22Rv1 (cell line): ENCODE measurements at regions not wholly inside any gene's neighbourhood (a gene's known extent, or its start where the extent isn't known, plus 50 kb on each side); places are given as distances from the start of the nearest gene placed in this dataset.

ENCODE experiments used
- ZFX ChIP-seq: fragments of 450-650 bp; IDR thresholded peaks from 2 replicates; pipeline ENCODE4 v1.6.1; 2017; ENCODE audit warnings: antibody characterized with exemption, borderline replicate concordance
- TF ChIP-seq, protein P1 (sequence below): fragments of 450-650 bp; IDR thresholded peaks from 2 replicates; pipeline ENCODE4 v1.5.1; 2017; ENCODE audit warnings: mild to moderate bottlenecking

- TF ChIP-seq, protein P1, sequence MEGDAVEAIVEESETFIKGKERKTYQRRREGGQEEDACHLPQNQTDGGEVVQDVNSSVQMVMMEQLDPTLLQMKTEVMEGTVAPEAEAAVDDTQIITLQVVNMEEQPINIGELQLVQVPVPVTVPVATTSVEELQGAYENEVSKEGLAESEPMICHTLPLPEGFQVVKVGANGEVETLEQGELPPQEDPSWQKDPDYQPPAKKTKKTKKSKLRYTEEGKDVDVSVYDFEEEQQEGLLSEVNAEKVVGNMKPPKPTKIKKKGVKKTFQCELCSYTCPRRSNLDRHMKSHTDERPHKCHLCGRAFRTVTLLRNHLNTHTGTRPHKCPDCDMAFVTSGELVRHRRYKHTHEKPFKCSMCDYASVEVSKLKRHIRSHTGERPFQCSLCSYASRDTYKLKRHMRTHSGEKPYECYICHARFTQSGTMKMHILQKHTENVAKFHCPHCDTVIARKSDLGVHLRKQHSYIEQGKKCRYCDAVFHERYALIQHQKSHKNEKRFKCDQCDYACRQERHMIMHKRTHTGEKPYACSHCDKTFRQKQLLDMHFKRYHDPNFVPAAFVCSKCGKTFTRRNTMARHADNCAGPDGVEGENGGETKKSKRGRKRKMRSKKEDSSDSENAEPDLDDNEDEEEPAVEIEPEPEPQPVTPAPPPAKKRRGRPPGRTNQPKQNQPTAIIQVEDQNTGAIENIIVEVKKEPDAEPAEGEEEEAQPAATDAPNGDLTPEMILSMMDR: no peak
- TF ChIP-seq ZFX: no peak
Observed at GRCh38 chr18:76216096-76216495, 278.9 kb downstream of the ZNF516 start.
